ENCODE measurements at regions not wholly inside any gene's neighbourhood (a gene's known extent, or its start where the extent isn't known, plus 50 kb on each side); places are given as distances from the start of the nearest gene placed in this dataset.
"Not testable (repeated sequence)": the region's sequence is repeated elsewhere in the genome, so short reads cannot be mapped to it uniquely, and the experiment has no call there.

GRCh38 chr4:181007751-181008150 lies 1235.5 kb upstream of the TENM3 start:
- intact Hi-C loops (cut with DNase I), result no loop called here
- DNase-seq, result no peak

- no peak for DNase-seq
- intact Hi-C loops (cut with DNase I), result no loop called here
These were observed 1235.0 kb upstream of the TENM3 start for GRCh38 chr4:181008164-181008563.

GRCh38 chr4:181013162-181013561 lies 1230.0 kb upstream of the TENM3 start:
- intact Hi-C loops (cut with DNase I), result no loop called here
- no peak for DNase-seq

DNA sequence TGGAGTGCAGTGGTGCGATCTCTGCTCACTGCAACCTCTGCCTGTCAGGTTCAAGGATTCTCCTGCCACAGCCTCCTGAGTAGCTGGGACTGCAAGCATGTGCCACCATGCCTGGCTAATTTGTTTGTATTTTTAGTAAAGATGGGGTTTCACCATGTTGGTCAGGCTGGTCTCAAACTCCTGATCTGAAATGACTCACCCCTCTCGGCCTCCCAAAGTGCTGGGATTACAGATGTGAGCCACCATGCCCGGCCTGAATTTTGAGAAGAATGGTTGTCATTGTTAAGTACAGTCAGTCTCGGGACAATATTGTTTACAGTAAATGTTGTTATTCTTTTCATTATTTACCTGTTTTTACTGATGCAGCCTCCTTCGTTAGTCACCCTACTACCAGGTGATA lies 1226.2 kb upstream of the TENM3 start:
- intact Hi-C loops (cut with DNase I), result no loop called here
- peak in 1 of 10 donors; percentile 48 for DNase-seq

DNA sequence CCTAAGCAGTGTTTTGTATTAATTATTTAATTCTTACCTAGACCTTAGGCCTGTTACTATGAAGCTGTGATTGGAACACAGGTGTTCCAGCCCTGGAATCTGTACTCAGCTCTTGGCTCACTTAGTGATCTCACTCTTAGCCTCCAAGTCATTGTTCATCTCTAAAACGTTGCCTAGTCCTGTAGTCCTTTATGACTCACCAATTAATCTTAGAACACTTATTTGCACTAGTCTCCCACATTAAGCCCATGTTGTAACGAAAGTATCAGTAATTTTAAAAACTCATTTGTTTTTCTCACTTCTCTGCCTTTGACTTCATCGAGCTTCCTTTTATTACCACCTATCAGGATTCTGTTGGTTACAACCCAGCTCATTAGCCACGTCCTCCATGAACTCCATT lies 1224.7 kb upstream of the TENM3 start:
- no peak for DNase-seq
- intact Hi-C loops (cut with DNase I), result no loop called here

- DNase-seq, result no peak
- intact Hi-C loops (cut with DNase I), result no loop called here
These were observed 1224.3 kb upstream of the TENM3 start for GRCh38 chr4:181018913-181019312.

- intact Hi-C loops (cut with DNase I), result no loop called here
- no peak for DNase-seq
These were observed 1222.7 kb upstream of the TENM3 start for GRCh38 chr4:181020456-181020855.

- intact Hi-C loops (cut with DNase I), result no loop called here
These were observed 1222.0 kb upstream of the TENM3 start for GRCh38 chr4:181021213-181021612.

DNA sequence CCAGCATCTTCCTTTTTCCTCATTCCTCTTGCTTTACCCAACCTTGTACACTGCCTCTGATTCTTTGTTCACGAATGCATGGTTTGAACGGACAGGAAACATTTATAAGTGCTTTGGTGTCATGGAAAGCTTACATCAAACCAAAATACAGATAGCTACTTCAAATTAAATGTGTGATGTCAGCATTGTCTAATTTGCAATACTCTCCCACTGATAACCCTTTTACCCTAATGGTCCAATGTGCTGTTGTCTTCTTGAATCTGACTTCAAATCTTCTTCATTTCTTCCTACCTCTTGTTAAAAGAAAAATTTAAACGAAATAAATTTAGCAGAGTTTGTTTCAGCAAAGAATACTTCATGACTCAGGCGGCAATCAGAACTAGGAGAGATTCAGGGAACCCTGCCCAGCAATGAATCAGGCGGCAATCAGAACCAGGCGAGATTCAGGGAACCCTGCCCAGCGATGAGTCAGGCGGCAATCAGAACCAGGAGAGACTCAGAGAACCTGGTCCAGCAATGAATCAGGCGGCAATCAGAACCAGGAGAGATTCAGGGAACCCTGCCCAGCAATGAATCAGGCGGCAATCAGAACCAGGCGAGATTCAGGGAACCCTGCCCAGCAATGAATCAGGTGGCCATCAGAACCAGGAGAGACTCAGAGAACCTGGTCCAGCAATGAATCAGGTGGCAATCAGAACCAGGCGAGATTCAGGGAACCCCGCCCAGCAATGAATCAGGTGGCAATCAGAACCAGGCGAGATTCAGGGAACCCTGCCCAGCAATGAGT lies 1212.9 kb upstream of the TENM3 start:
- intact Hi-C loops (cut with DNase I), result not testable (repeated sequence)
- peak in 9 of 10 donors; percentile 19 to 93 (median 73) for DNase-seq

More at GRCh38 chr4:181021213-181021612, 1222.0 kb upstream of the TENM3 start:
- DNase-seq, result no peak

DNA sequence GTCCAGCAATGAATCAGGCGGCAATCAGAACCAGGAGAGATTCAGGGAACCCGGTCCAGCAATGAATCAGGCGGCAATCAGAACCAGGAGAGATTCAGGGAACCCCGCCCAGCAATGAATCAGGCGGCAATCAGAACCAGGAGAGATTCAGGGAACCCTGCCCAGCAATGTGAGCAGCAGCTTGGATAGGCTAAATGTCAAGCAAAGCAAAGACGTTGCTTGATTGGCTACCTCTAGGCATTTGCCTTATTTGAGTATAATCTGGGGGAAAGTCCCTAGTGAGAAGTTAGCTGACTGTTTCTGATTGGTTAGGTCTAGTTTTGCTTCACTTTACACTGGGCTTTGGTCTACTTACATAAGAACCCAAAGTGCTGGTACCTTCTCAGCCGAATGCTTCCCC lies 1212.2 kb upstream of the TENM3 start:
- no peak for DNase-seq
- intact Hi-C loops (cut with DNase I), result no loop called here

DNA sequence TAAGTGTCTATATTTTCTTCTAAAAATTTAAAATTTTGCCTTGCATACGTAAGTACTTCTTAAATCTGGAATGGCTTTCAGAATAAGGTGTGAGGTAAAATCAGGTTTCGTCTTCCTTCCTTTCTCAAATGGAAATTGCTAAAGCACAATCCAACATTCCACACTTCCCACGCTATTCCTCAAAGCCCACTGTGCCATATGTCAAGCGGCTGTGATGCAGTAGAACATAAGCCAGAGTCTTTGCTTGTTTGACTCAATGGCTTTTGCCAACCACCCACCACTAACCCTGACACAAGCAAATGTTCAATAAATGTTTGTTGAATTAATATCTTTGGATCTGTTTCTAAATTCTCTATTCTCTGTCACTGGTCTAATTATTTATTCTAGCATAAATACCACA lies 1199.7 kb upstream of the TENM3 start:
- intact Hi-C loops (cut with DNase I), result no loop called here

DNA sequence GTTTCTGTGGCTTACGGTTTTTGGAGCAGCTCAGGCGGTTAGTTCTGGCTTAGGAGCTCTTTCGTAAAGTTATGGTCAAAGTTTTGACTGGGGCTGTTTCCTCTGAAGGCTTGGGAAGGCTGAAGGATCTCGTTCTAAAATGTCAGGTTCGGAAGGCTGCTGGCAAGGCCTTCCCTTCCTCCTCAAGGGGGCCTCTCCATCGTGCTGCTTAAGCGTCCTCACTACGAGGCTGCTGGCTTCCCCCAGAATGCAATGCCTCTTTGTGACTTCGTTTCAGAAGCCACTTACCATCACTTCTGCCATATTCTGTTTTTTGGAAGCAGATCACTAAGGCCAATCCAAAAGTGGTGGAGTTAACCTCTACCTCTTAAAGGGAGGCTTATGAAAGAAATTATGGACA lies 1196.4 kb upstream of the TENM3 start:
- intact Hi-C loops (cut with DNase I), result no loop called here
- no peak for DNase-seq

More for the DNA sequence above, 1199.7 kb upstream of the TENM3 start:
- peak in 2 of 10 donors; percentile 17 to 57 for DNase-seq

DNA sequence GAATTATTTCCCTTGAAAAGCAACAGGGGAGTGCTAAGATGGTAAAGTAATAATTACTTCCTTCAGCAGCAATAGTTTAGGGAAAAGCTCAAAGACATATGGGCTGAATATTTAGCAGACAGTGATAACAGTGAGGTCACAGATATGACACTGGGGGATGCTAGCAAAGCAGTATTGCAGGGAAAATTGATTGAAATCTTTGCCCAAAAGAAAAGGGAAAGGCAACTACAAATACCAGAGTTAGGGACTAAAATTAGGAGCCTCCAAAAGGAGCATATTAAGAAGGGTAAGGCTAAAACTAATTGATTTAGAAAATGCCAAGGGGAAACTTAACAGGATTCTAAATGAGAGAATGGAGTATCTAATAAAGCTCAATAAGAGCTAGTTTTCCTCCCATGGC lies 1191.3 kb upstream of the TENM3 start:
- intact Hi-C loops (cut with DNase I), result no loop called here
- no peak for DNase-seq

GRCh38 chr4:181061787-181062186 lies 1181.4 kb upstream of the TENM3 start:
- no peak for DNase-seq
- intact Hi-C loops (cut with DNase I), result no loop called here

DNA sequence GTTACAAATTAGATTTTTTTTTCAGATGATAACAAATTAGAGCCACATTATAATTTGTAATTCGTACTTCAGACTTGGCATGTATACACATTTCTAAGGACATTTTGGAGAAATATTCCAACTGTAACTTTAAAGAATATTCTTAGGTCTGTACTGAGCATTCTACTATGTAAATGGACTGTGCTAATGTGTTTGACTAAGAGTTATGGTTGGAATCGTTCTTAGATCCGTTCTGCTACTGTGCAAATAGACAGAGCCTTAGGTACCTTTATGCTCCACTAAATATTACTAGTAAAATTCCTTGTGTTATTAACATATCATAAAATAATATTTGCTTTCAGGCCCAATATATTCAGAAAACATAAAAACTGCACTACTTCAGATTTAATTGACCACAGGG lies 1180.0 kb upstream of the TENM3 start:
- intact Hi-C loops (cut with DNase I), result no loop called here

GRCh38 chr4:181077341-181077740 lies 1165.9 kb upstream of the TENM3 start:
- intact Hi-C loops (cut with DNase I), result no loop called here

More for the DNA sequence above, 1180.0 kb upstream of the TENM3 start:
- no peak for DNase-seq

DNA sequence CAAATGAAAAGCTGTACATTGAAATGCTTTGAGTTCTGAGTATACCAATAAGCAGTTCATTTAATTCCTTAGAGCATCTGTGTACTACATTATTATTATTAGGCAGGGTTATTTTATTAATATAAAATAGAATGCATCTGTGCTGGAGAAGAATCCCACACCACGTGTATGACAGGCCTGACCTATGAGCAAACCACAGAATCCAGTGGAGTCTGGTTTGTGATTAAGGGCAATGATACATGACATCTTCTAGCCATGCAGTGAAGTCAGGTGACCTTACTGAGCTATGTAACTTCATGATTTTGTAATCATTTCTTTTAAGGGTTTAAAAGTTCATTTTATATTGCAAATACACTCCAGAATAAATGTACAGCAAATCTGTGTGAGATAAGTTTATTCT lies 1165.0 kb upstream of the TENM3 start:
- no peak for DNase-seq
- intact Hi-C loops (cut with DNase I), result no loop called here

More at GRCh38 chr4:181077341-181077740, 1165.9 kb upstream of the TENM3 start:
- no peak for DNase-seq

DNA sequence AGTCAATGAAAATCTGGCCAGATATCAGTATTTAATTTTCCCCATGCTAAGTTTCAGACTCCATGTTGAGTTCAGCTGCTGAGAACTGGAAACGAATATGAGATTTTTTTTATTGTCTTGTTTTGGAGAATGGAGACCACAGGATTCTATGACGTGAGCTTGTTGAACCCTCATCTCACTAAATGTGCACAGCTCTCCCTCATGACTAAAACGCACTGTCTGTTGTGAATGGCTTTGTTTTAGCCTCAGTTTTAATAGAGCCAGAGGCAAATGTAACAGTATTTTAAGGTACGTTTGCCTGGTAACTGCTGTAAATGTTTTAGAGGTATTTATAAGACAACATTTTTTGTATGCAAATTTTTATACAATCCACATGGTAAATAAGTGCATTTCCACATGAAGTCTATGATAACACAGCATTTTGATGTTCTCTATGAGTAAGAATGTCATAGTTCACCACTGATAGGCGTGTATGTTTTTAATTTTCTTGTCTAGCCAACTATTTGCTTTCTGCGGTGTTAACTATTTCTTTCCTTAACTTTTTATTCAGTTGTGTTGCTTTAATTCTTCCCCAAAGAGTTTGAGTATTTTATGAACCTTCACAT lies 1159.3 kb upstream of the TENM3 start:
- no peak for DNase-seq
- intact Hi-C loops (cut with DNase I), result no loop called here

- no peak for DNase-seq
- intact Hi-C loops (cut with DNase I), result no loop called here
These were observed 1157.6 kb upstream of the TENM3 start for GRCh38 chr4:181085557-181085956.

GRCh38 chr4:181105487-181105886 lies 1137.7 kb upstream of the TENM3 start:
- DNase-seq, result no peak
- intact Hi-C loops (cut with DNase I), result no loop called here

GRCh38 chr4:181106398-181106797 lies 1136.8 kb upstream of the TENM3 start:
- intact Hi-C loops (cut with DNase I), result no loop called here
- DNase-seq, result no peak

- intact Hi-C loops (cut with DNase I), result no loop called here
These were observed 1135.0 kb upstream of the TENM3 start for GRCh38 chr4:181108237-181108636.

More at GRCh38 chr4:181108237-181108636, 1135.0 kb upstream of the TENM3 start:
- DNase-seq, result no peak
